ENCODE measurements at regions not wholly inside any gene's neighbourhood (a gene's known extent, or its start where the extent isn't known, plus 50 kb on each side); places are given as distances from the start of the nearest gene placed in this dataset.
"Not testable (repeated sequence)": the region's sequence is repeated elsewhere in the genome, so short reads cannot be mapped to it uniquely, and the experiment has no call there.

GRCh38 chr5:120152931-120153330 lies 311.2 kb upstream of the PRR16 start:
- DNase-seq, result no peak

- DNase-seq, result no peak
Observed at GRCh38 chr5:120153551-120153950, 310.5 kb upstream of the PRR16 start.

GRCh38 chr5:120155873-120156272 lies 308.2 kb upstream of the PRR16 start:
- no peak for DNase-seq

GRCh38 chr5:120158211-120158610 lies 305.9 kb upstream of the PRR16 start:
- DNase-seq, result no peak

GRCh38 chr5:120159155-120159554 lies 304.9 kb upstream of the PRR16 start:
- no peak for DNase-seq

GRCh38 chr5:120160124-120160895 lies 303.8 kb upstream of the PRR16 start:
- DNase-seq, result no peak

- DNase-seq, result no peak
Observed at GRCh38 chr5:120162321-120162720, 301.8 kb upstream of the PRR16 start.

- no peak for DNase-seq
Observed at GRCh38 chr5:120164037-120164436, 300.1 kb upstream of the PRR16 start.

GRCh38 chr5:120164986-120165385 lies 299.1 kb upstream of the PRR16 start:
- no peak for DNase-seq

GRCh38 chr5:120173125-120173524 lies 291.0 kb upstream of the PRR16 start:
- DNase-seq, result no peak

GRCh38 chr5:120174089-120174488 lies 290.0 kb upstream of the PRR16 start:
- no peak for DNase-seq

- not testable (repeated sequence) for DNase-seq
Observed at GRCh38 chr5:120181238-120181637, 282.9 kb upstream of the PRR16 start.

- not testable (repeated sequence) for DNase-seq
Observed at GRCh38 chr5:120194650-120195049, 269.4 kb upstream of the PRR16 start.

GRCh38 chr5:120199559-120199958 lies 264.5 kb upstream of the PRR16 start:
- DNase-seq, result no peak

- DNase-seq, result no peak
Observed at GRCh38 chr5:120207129-120207528, 257.0 kb upstream of the PRR16 start.

GRCh38 chr5:120217001-120217400 lies 247.1 kb upstream of the PRR16 start:
- DNase-seq, result no peak

- no peak for DNase-seq
Observed at GRCh38 chr5:120219988-120220387, 244.1 kb upstream of the PRR16 start.

- no peak for DNase-seq
Observed at GRCh38 chr5:120225524-120225923, 238.6 kb upstream of the PRR16 start.

GRCh38 chr5:120228262-120229031 lies 235.7 kb upstream of the PRR16 start:
- DNase-seq, result no peak

- no peak for DNase-seq
Observed at GRCh38 chr5:120229036-120229435, 235.1 kb upstream of the PRR16 start.

GRCh38 chr5:120231563-120231962 lies 232.5 kb upstream of the PRR16 start:
- DNase-seq, result no peak

GRCh38 chr5:120236360-120236759 lies 227.7 kb upstream of the PRR16 start:
- DNase-seq, result no peak

- no peak for DNase-seq
Observed at GRCh38 chr5:120239086-120239485, 225.0 kb upstream of the PRR16 start.

- DNase-seq, result no peak
Observed at GRCh38 chr5:120240706-120241105, 223.4 kb upstream of the PRR16 start.

All from CD4-positive, alpha-beta T cell treated with Interleukin-4 for 4 hours (primary cell).